ENCODE measurements at regions not wholly inside any gene's neighbourhood (a gene's known extent, or its start where the extent isn't known, plus 50 kb on each side); places are given as distances from the start of the nearest gene placed in this dataset.

- DNase-seq (ENCODE audit: low read depth in 2 of 2), result no peak
These were observed 283.5 kb downstream of the ARHGAP12 start for GRCh38 chr10:31644931-31645633.

GRCh38 chr10:31642281-31642680 lies 286.4 kb downstream of the ARHGAP12 start:
- no peak for DNase-seq (ENCODE audit: low read depth in 2 of 2)

- no peak for DNase-seq (ENCODE audit: low read depth in 2 of 2)
These were observed 293.1 kb downstream of the ARHGAP12 start for GRCh38 chr10:31635415-31636065.

- no peak for DNase-seq (ENCODE audit: low read depth in 2 of 2)
These were observed 293.6 kb downstream of the ARHGAP12 start for GRCh38 chr10:31635009-31635408.

- DNase-seq (ENCODE audit: low read depth in 2 of 2), result no peak
These were observed 297.6 kb downstream of the ARHGAP12 start for GRCh38 chr10:31630861-31631567.

GRCh38 chr10:31625566-31625965 lies 303.1 kb downstream of the ARHGAP12 start:
- DNase-seq (ENCODE audit: low read depth in 2 of 2), result no peak

- DNase-seq (ENCODE audit: low read depth in 2 of 2), result no peak
These were observed 304.0 kb downstream of the ARHGAP12 start for GRCh38 chr10:31624611-31625010.

- DNase-seq (ENCODE audit: low read depth in 2 of 2), result no peak
These were observed 304.7 kb downstream of the ARHGAP12 start for GRCh38 chr10:31623947-31624346.

- DNase-seq (ENCODE audit: low read depth in 2 of 2), result no peak
These were observed 304.4 kb downstream of the ZEB1 start for GRCh38 chr10:31623466-31623865.

GRCh38 chr10:31622978-31623377 lies 304.0 kb downstream of the ZEB1 start:
- DNase-seq (ENCODE audit: low read depth in 2 of 2), result no peak

GRCh38 chr10:31621733-31622132 lies 302.7 kb downstream of the ZEB1 start:
- DNase-seq (ENCODE audit: low read depth in 2 of 2), result no peak

- DNase-seq (ENCODE audit: low read depth in 2 of 2), result no peak
These were observed 301.5 kb downstream of the ZEB1 start for GRCh38 chr10:31620226-31621151.

GRCh38 chr10:31619531-31620061 lies 300.6 kb downstream of the ZEB1 start:
- DNase-seq (ENCODE audit: low read depth in 2 of 2), result no peak

GRCh38 chr10:31618541-31619291 lies 299.7 kb downstream of the ZEB1 start:
- DNase-seq (ENCODE audit: low read depth in 2 of 2), result no peak

GRCh38 chr10:31617757-31618156 lies 298.7 kb downstream of the ZEB1 start:
- DNase-seq (ENCODE audit: low read depth in 2 of 2), result no peak

- DNase-seq (ENCODE audit: low read depth in 2 of 2), result no peak
These were observed 298.1 kb downstream of the ZEB1 start for GRCh38 chr10:31617133-31617532.

- no peak for DNase-seq (ENCODE audit: low read depth in 2 of 2)
These were observed 296.1 kb downstream of the ZEB1 start for GRCh38 chr10:31615129-31615528.

GRCh38 chr10:31614611-31615010 lies 295.6 kb downstream of the ZEB1 start:
- DNase-seq (ENCODE audit: low read depth in 2 of 2), result no peak

GRCh38 chr10:31612082-31612481 lies 293.1 kb downstream of the ZEB1 start:
- DNase-seq (ENCODE audit: low read depth in 2 of 2), result no peak

- no peak for DNase-seq (ENCODE audit: low read depth in 2 of 2)
These were observed 292.1 kb downstream of the ZEB1 start for GRCh38 chr10:31611161-31611560.

GRCh38 chr10:31607481-31607880 lies 288.5 kb downstream of the ZEB1 start:
- no peak for DNase-seq (ENCODE audit: low read depth in 2 of 2)
